HG03571 (cell line): ENCODE measurements at regions not wholly inside any gene's neighbourhood (a gene's known extent, or its start where the extent isn't known, plus 50 kb on each side); places are given as distances from the start of the nearest gene placed in this dataset.
"Not testable (repeated sequence)": the region's sequence is repeated elsewhere in the genome, so short reads cannot be mapped to it uniquely, and the experiment has no call there.

ENCODE experiments used
- ATAC-seq: cut with Tn5 transposase; IDR thresholded peaks from one replicate; pipeline ENCODE4 v1.9.1; 2021; ENCODE audit not compliant: unreplicated experiment

DNA sequence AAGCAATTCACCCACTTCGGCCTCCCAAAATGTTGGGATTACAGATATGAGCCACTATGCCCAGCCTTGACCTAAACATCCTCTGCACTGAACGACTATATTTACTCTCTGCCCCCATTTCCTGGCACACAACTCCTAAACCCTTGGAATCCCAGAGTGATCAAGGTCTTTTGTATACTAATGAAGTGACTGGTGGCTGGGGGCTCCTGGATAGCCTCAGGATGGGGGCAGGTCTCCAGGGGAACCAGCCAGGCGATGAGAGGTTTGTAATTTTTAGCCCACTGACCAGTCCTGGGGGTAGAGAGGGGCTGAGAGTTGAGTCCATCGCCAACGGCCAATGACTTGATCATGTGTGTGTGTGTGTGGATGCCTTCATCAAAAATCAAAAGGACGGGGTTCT lies 71.1 kb downstream of the FAM50B start:
- no peak for ATAC-seq

GRCh38 chr6:3921663-3922062 lies 72.5 kb downstream of the FAM50B start:
- no peak for ATAC-seq

- ATAC-seq, result not testable (repeated sequence)
Measured at GRCh38 chr6:3922619-3923018, 73.4 kb downstream of the FAM50B start.

DNA sequence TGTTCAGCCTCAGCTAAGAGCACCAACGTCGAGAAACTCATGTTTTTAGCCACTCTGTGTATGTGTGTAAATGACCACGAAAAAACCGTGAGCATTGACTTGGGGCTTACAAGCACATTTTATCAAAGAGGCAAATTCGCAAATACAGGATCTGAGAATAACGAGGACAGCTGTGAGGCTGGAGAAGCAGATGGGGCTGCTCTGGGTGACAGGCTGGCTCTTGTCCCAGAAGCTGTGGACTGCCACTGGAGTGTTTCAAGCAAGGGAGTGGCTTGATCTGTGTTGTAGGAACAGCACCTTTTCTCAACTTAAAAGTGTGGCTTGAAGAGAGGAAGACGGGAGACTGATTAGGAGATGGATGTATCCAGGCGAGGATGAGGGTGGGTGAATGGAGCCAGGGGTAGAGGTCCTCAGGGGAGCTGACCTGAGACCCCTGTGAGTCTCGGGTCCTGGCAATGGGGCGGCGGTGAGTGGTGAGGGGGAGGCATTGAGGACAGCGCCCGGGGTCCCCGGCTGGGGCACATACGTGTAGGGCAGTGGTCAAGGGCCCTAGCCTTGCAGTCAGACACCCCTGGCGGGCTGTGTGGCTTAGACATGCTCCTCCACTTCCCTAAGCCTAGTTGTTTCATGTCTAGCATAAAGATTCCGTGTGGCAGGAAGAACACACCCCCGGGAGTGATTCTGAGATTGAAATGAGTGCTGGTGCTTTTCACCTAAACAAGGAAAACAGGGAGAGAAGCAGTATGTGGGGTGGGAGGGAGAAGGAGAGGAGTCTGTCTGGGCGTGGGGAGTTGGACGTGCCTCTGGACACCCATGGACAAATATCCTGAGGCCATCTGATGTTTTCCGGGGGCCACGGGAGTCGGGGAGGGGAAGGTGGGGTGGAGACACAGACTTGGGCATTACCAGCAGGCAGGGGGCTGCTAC lies 76.3 kb downstream of the FAM50B start:
- ATAC-seq, result not testable (repeated sequence)

DNA sequence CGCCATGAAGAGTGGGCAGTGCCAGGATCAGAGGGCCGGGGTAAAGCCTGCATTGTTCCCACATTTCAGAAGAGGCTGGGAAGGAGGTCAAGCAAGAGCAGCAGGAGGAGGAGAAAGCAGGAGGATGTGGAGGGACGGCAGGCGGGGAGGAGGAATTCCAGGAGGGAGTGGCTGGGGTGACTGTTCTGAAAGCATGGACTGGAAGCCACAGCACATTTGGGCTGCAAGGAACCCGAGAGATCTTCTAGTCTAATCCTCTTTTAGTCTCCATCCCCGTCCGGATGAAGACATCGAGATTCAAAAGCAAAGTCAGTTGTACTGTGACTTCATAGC lies 76.9 kb downstream of the FAM50B start:
- ATAC-seq, result no peak

- ATAC-seq, result no peak
Measured at GRCh38 chr6:3928111-3928510, 78.9 kb downstream of the FAM50B start.

DNA sequence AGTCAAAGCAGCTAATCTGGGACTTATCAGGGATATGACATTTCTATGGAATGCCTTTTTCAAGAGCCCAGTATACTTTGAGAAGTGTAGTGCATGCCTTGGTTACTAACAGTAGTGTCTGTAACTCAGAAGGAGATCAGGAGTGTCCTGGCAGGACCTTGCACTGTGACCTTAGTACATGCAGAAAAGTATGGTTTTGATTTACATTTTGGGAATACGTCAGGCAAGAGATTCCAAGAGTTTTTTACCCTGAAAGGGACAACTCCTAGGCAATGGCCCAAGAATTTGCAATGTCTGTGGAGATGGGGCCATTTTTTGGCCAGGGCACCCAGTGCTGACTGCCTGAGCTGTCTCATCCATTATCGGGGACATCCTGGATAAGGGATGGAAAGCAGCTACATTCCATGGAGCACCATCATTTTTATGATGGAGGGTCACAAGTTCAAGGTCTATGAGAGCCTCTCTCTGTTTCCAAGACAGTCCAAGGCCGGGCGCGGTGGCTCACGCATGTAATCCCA lies 80.2 kb downstream of the FAM50B start:
- ATAC-seq, result no peak

GRCh38 chr6:3937438-3937837 lies 88.3 kb downstream of the FAM50B start:
- ATAC-seq, result no peak

DNA sequence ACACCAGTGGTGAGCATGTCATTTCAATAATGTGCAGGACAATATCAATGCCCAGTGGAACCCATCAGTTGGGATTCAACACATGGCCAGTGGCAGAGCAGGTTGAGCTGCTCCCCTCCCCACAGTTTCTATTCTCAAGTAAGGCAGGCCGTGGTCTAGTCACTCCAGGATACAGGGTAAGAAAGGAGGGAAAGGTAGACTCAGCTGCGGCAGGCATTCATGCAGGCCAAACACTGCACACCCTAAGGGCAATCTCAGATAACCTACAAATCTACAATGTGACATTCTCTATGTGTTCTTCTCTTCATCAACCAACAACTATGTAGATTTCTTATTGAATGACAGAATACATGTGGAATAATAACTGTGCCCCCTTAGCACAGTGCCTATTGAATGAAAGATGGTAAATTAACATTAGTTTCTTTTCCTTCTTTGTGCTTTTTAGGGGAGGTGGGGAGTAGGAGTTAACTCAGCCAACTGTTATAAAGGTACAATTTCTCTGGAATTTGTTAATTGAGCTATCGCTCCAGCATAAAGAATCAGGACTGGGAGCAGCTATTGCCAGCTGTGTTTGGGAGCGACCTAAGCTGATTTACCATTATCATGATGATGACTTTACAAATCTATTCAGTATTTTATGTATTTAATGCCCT lies 89.7 kb downstream of the FAM50B start:
- no peak for ATAC-seq

GRCh38 chr6:3939368-3939958 lies 90.3 kb downstream of the FAM50B start:
- no peak for ATAC-seq

DNA sequence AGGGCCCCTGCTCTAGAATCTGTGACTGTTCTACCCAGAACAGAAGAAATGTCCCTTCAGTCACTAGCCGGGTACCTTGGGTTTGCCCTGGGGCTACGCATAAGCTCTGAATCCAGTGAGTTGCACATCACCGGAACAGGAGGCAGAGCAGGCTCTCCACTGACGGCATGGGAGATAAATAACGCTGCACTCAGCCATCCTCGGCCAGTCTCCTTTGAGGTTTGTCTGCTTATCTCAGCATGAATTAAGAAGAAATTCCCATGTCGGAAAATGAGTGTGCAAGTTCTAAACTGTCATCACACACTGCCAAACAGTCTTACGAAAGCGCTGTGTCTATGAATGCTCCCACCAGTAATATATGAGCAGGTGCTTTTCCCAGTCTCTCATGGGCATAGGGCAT lies 90.8 kb downstream of the FAM50B start:
- no peak for ATAC-seq

GRCh38 chr6:3940703-3941102 lies 91.5 kb downstream of the FAM50B start:
- no peak for ATAC-seq

- ATAC-seq, result no peak
Measured at GRCh38 chr6:3943331-3943765, 94.2 kb downstream of the FAM50B start.

GRCh38 chr6:3944246-3944645 lies 95.1 kb downstream of the FAM50B start:
- no peak for ATAC-seq

DNA sequence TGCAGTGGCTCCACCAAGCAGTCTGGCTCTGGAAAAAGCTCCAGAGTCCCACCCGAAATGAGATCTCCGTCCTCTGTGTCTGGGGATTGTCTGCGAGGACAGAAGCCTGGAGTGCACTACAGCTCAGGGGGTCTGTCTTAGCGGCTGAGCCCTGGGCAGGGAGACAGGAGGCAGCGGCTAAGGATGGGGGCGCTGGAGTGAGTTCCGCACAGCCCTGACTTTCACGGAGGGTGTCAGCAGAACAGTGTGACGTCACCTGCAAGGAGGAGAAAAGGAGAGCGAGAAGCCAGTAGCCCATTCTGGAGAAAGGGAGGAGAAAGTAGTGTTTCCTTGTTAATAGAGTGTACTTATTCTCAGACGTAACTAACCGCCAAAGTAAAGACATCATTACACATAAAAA lies 97.6 kb downstream of the FAM50B start:
- no peak for ATAC-seq

DNA sequence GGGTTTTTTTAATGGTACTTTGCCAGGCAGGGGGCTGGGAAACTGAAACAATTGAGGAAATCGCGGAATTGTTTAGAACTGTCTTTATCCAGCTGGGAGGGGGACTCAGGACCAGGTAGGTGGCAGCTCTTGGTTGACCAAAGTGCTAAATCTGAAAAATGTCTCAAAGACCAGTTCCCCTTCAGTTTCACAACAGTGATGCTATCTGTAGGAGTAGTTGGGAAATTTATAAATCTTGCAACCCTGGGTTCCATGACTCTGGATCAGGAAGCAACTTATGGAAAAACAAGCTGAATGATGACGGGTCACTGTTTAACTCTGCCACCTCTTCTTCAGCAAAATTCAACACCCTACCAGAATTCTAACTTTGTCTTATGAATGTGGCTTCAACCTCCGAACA lies 99.7 kb downstream of the FAM50B start:
- no peak for ATAC-seq

DNA sequence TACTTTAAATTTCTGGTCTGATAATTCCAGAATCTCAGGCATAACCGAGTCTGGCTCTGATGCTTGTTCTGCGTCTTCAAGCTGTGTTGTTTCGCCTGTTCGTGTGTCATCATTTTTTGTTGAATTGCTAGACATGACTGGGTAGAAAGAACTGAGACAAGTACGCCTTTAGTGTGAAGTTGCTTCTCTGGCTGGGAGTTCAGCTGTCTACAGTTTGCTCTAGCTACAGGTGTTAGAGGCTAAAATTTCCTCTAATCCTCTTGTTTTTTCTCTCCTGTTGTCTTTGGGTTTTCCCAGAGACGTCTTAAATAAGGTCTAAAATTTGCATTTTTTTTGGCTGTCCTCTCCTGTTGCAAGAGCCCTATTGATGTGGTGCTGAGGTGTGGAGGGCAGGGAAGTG lies 100.3 kb downstream of the FAM50B start:
- ATAC-seq, result no peak

- ATAC-seq, result no peak
Measured at GRCh38 chr6:3956054-3956453, 106.9 kb downstream of the FAM50B start.

DNA sequence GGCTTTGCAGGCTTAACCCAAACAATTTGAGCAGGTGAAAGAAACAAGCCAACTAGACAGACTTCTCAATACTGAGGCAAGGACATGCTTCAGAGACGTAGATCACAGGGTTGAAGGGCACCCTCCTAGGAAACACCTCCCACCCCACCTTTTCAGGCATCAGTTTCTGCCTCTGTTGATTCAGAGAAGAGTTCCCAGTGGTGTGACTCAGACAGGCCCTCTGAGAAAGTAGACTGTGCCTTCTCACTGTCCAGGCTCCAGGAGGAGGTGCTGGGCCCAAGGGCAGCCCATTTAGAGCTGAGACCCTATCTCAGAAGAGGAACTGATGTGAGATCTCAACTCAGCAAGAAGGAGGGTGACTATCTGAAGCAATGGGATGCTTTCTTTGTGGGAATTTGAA lies 108.1 kb downstream of the FAM50B start:
- no peak for ATAC-seq

DNA sequence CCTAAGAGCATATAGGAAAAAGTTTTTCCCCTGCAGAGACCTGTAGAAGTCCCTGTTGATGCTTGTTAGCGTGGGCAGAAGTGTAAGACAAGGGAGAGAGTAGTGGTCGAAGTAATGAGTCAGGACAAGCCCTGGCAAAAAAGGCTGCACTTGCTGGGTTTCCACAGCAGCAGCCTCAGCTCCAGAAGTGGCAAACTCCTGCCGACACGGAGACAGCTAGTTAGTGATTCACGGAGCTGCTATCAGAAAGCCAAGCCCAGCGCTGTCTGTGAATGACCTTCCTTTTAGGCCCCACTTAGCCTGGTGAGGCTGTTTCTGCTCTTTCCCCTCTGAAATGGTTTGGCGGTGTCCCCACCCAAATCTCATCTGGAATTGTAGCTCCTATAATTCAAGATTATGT lies 109.1 kb downstream of the FAM50B start:
- no peak for ATAC-seq

DNA sequence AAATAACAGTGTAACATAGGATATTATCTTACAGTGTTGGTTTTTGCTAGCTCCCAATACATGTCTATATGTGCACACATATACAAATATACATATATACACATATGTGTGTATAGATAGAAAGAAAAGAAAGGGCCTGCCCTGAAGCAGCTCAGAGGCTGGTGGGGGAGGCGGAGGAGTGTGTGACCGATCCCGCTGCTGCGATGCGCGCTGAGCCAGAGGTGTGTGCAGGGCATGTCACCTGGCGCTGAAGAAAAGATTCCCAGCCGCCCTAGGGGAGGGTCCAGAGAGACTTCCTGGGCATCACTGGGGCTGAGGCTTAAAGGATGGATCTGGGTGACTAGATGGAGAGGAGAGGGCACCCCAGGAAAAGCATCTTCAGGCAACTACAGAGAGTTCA lies 110.2 kb downstream of the FAM50B start:
- ATAC-seq, result no peak
